GM12878 (cell line): ENCODE measurements at regions not wholly inside any gene's neighbourhood (a gene's known extent, or its start where the extent isn't known, plus 50 kb on each side); places are given as distances from the start of the nearest gene placed in this dataset.

Source experiments
- ATAC-seq: fragments of 200-7000 bp; cut with Tn5 transposase; 3 replicates; pipeline ENCODE4 v1.9.1; 2020; ENCODE audit warnings: mild to moderate bottlenecking, moderate library complexity
- BruUV-seq: library from RNA; stranded (reverse); fragments of 400-500 nt; replicated peaks from 2 replicates; lab custom pipeline; 2021; lab: Mats Ljungman, UMichigan
- CTCF ChIA-PET: fragments of 300-600 bp; sonication (Branson Sonifier 250); formaldehyde crosslinking; extraction: SDS; loops from one replicate; lab custom pipeline; 2021; ENCODE audit warnings: inconsistent platforms; lab: Yijun Ruan, JAX
- POLR2A ChIA-PET: fragments of 350-600 bp; formaldehyde crosslinking; extraction: SDS; loops from one replicate; lab custom pipeline; 2021; ENCODE audit warnings: inconsistent platforms; lab: Charles Lee
- RAD21 ChIA-PET: fragments of 300-600 bp; sonication (Branson Sonifier 250); formaldehyde crosslinking; loops from one replicate; lab custom pipeline; 2023; ENCODE audit warnings: antibody characterized with exemption; ENCODE audit not compliant: unreplicated experiment; lab: Charles Lee
- SMC1A ChIA-PET: fragments of 300-600 bp; sonication (Branson Sonifier 250); formaldehyde crosslinking; loops from one replicate; lab custom pipeline; 2023; ENCODE audit not compliant: unreplicated experiment, uncharacterized antibody; lab: Charles Lee
- DNase-seq: peaks from one replicate; pipeline ENCODE4 v3.0.0-alpha.2; 2011; ENCODE audit warnings: low read depth, low spot score
- FAIRE-seq: peaks from 3 replicates; lab custom pipeline; 2011; peaks lifted over from hg19 to GRCh38; lab: Jason Lieb, UNC
- H2AFZ ChIP-seq: 2 replicates; pipeline ENCODE4 v1.6.0; 2011; ENCODE audit warnings: low read depth, low read length, control low read depth; ENCODE audit not compliant: control insufficient read depth
- H3K27ac ChIP-seq: 2 replicates; pipeline ENCODE4 v1.5.1; 2011; ENCODE audit warnings: control low read depth; ENCODE audit not compliant: control insufficient read depth, insufficient read depth
- H3K27me3 ChIP-seq, 2 experiments: replicated peaks in 1 of 2; 2 replicates each; pipeline versions ENCODE4 v1.6.0 to v1.6.1; 2011; ENCODE audit warnings: low read length in 1 of 2; ENCODE audit not compliant: control insufficient read depth in 2 of 2, insufficient read depth in 2 of 2
- H3K36me3 ChIP-seq, 2 experiments: 2 replicates each; pipeline ENCODE4 v1.5.1; 2011; ENCODE audit warnings: low read length in 1 of 2; ENCODE audit not compliant: control insufficient read depth in 2 of 2, insufficient read depth in 2 of 2
- H3K4me1 ChIP-seq: 2 replicates; pipeline ENCODE4 v1.6.1; 2011; ENCODE audit warnings: mild to moderate bottlenecking, low read length, moderate library complexity, mixed read lengths; ENCODE audit not compliant: control insufficient read depth, insufficient read depth
- H3K4me2 ChIP-seq: 2 replicates; pipeline ENCODE4 v1.6.0; 2011; ENCODE audit warnings: control low read depth; ENCODE audit not compliant: control insufficient read depth, insufficient read depth
- H3K4me3 ChIP-seq: fragments of 200-600 bp; sonication (generic); 2 replicates; pipeline ENCODE4 v1.5.1; 2016
- H3K79me2 ChIP-seq: 2 replicates; pipeline ENCODE4 v1.6.0; 2011; ENCODE audit warnings: low read length; ENCODE audit not compliant: control insufficient read depth, insufficient read depth
- H3K9ac ChIP-seq: 2 replicates; pipeline ENCODE4 v1.8.0; 2011; ENCODE audit warnings: low read length, control low read depth, mixed read lengths; ENCODE audit not compliant: control insufficient read depth, insufficient read depth
- H3K9me3 ChIP-seq: replicated peaks from 3 replicates; pipeline ENCODE4 v1.5.1; 2011; ENCODE audit warnings: mild to moderate bottlenecking, low read length; ENCODE audit not compliant: control insufficient read depth, insufficient read depth
- H4K20me1 ChIP-seq: 2 replicates; pipeline ENCODE4 v1.6.0; 2011; ENCODE audit not compliant: control insufficient read depth, insufficient read depth
- ATF7 ChIP-seq: fragments of 450-650 bp; IDR thresholded peaks from 2 replicates; pipeline ENCODE4 v1.6.1; 2016; ENCODE audit warnings: low read depth, mild to moderate bottlenecking
- CHD4 ChIP-seq: fragments of 200-600 bp; sonication (generic); IDR thresholded peaks from 2 replicates; pipeline ENCODE4 v1.6.1; 2016; ENCODE audit warnings: mild to moderate bottlenecking
- JUNB ChIP-seq: IDR thresholded peaks from 2 replicates; pipeline ENCODE4 v1.6.1; 2016; ENCODE audit warnings: antibody characterized with exemption, mild to moderate bottlenecking
- NFIC ChIP-seq: IDR thresholded peaks from 2 replicates; pipeline ENCODE4 v1.6.1; 2012; ENCODE audit warnings: low read depth, mild to moderate bottlenecking, inconsistent platforms, low read length, moderate library complexity
- PAX8 ChIP-seq: fragments of 450-650 bp; IDR thresholded peaks from 2 replicates; pipeline ENCODE4 v1.6.1; 2017; ENCODE audit warnings: mild to moderate bottlenecking, moderate library complexity
- RELB ChIP-seq: fragments of 450-650 bp; IDR thresholded peaks from 2 replicates; pipeline ENCODE4 v1.6.1; 2017; ENCODE audit warnings: low read depth, mild to moderate bottlenecking, moderate library complexity
- SMARCA5 ChIP-seq: fragments of 450-650 bp; IDR thresholded peaks from 2 replicates; pipeline ENCODE4 v1.6.1; 2017; ENCODE audit warnings: mild to moderate bottlenecking
- TCF7 ChIP-seq: IDR thresholded peaks from 2 replicates; pipeline ENCODE4 v1.6.1; 2014; ENCODE audit warnings: antibody characterized with exemption, borderline replicate concordance
- in situ Hi-C: fragments of 300-500 bp; cut with MboI; formaldehyde crosslinking; loops from 9 replicates; pipeline ENCODE4 v1.14.3; 2018; ENCODE audit warnings: mixed read lengths
- intact Hi-C: fragments of 100-400 bp; cut with micrococcal nuclease; formaldehyde crosslinking; loops from one replicate; pipeline ENCODE4 v1.14.2; 2022; ENCODE audit not compliant: unreplicated experiment
- TF ChIP-seq, protein P1 (sequence below): fragments of 450-650 bp; formaldehyde crosslinking; IDR thresholded peaks from 2 replicates; pipeline ENCODE4 v1.4.0; 2022; ENCODE audit warnings: mild to moderate bottlenecking, moderate library complexity

GRCh38 chr13:106899442-106899841, 331.5 kb upstream of the ARGLU1 start:
- no TSS peak for BruUV-seq
- no peaks in the 10 kb centered on the region for H3K36me3 ChIP-seq
- no peak overlapping the region for H3K4me3 ChIP-seq
- no peaks in the 10 kb centered on the region for H3K4me1 ChIP-seq
- no peak overlapping the region for H3K9ac ChIP-seq
- H3K9me3 ChIP-seq: no peaks in the 10 kb centered on the region
- SMC1A ChIA-PET: no interaction called here
- no peaks in the 10 kb centered on the region for H3K79me2 ChIP-seq
- no peaks in the 10 kb centered on the region for H3K27me3 ChIP-seq
- RAD21 ChIA-PET: no interaction called here
- POLR2A ChIA-PET: no interaction called here
- no peak for ATAC-seq
- no peak for FAIRE-seq
- H3K27ac ChIP-seq: no peak overlapping the region
- DNase-seq: no peak
- intact Hi-C loops: no loop called here
- CTCF ChIA-PET: no interaction called here
- no peak for TF ChIP-seq JUNB
- TF ChIP-seq CHD4: no peak
- no peak for TF ChIP-seq NFIC
- TF ChIP-seq SMARCA5: no peak
- TF ChIP-seq RELB: no peak
- no peak for TF ChIP-seq ATF7
- TF ChIP-seq PAX8: no peak
- no peak for TF ChIP-seq TCF7
- TF ChIP-seq, protein P1, sequence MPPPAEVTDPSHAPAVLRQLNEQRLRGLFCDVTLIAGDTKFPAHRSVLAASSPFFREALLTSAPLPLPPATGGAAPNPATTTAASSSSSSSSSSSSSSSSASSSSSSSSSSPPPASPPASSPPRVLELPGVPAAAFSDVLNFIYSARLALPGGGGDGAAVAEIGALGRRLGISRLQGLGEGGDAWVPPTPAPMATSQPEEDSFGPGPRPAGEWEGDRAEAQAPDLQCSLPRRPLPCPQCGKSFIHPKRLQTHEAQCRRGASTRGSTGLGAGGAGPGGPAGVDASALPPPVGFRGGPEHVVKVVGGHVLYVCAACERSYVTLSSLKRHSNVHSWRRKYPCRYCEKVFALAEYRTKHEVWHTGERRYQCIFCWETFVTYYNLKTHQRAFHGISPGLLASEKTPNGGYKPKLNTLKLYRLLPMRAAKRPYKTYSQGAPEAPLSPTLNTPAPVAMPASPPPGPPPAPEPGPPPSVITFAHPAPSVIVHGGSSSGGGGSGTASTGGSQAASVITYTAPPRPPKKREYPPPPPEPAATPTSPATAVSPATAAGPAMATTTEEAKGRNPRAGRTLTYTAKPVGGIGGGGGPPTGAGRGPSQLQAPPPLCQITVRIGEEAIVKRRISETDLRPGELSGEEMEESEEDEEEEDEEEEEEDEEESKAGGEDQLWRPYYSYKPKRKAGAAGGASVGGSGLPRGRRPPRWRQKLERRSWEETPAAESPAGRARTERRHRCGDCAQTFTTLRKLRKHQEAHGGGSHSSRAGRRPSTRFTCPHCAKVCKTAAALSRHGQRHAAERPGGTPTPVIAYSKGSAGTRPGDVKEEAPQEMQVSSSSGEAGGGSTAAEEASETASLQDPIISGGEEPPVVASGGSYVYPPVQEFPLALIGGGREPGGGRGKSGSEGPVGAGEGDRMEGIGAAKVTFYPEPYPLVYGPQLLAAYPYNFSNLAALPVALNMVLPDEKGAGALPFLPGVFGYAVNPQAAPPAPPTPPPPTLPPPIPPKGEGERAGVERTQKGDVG (CRISPR knock-in tag): no peak
- H3K4me2 ChIP-seq: no peak overlapping the region
- H4K20me1 ChIP-seq: no peaks in the 10 kb centered on the region
- H2AFZ ChIP-seq: no peak overlapping the region
- in situ Hi-C loops: no loop called here
